WTC11 (cell line): ENCODE measurements at regions not wholly inside any gene's neighbourhood (a gene's known extent, or its start where the extent isn't known, plus 50 kb on each side); places are given as distances from the start of the nearest gene placed in this dataset.

ENCODE experiments used
- IRF1 ChIP-seq: sonication (generic); formaldehyde crosslinking; IDR thresholded peaks from 2 replicates; pipeline ENCODE4 v1.8.0; 2023; ENCODE audit warnings: missing genetic modification reagents
- ZNF232 ChIP-seq: sonication (generic); formaldehyde crosslinking; IDR thresholded peaks from 2 replicates; pipeline ENCODE4 v1.8.0; 2022; ENCODE audit warnings: mild to moderate bottlenecking, missing genetic modification reagents

- TF ChIP-seq ZNF232 (CRISPR knock-in tag) (no peak), IRF1 (no peak)
These were observed 408.7 kb downstream of the TLE4 start for GRCh38 chr9:79980432-79980831.
